ENCODE measurements at regions not wholly inside any gene's neighbourhood (a gene's known extent, or its start where the extent isn't known, plus 50 kb on each side); places are given as distances from the start of the nearest gene placed in this dataset.

GRCh38 chr3:166351461-166351860, 514.2 kb upstream of the BCHE start:
- intact Hi-C loops (cut with micrococcal nuclease; ENCODE audit: unreplicated experiment) (no loop called here), in situ Hi-C loops (cut with HindIII; ENCODE audit: extremely low pct_ligation_motif_present, low pct_unique_long_range_greater_than_20kb) (no loop called here)
- POLR2A ChIA-PET: no interaction called here
- Histone ChIP-seq H3K36me3 (replicated peaks in 1 of 2; ENCODE audit: control insufficient read depth in 1 of 2, insufficient read depth in 2 of 2, low read length in 2 of 2) (no peaks in the 10 kb centered on the region), H4K20me1 (ENCODE audit: insufficient read depth, low read length) (no peaks in the 10 kb centered on the region), H3K4me3 (replicated peaks in 1 of 3; ENCODE audit: insufficient read depth in 1 of 3, low read depth in 2 of 3, low read length in 3 of 3) (no peak overlapping the region), H3K79me2 (ENCODE audit: insufficient read depth, low read length) (no peaks in the 10 kb centered on the region), H3K9me3 (ENCODE audit: low read length) (peaks cover 62% of the 10 kb centered on the region), H3K4me2 (ENCODE audit: low read depth, low read length) (no peak overlapping the region), H3K4me1 (ENCODE audit: insufficient read depth, low read length) (no peaks in the 10 kb centered on the region), H2AFZ (ENCODE audit: low read length) (no peak overlapping the region), H3K27me3 (ENCODE audit: control insufficient read depth in 1 of 2, insufficient read depth in 2 of 2, low read length in 2 of 2) (no peaks in the 10 kb centered on the region), H3K27ac (ENCODE audit: extremely low read length, insufficient read depth, low read length) (no peak overlapping the region), H3K9ac (ENCODE audit: insufficient read depth, low read depth, low read length) (no peak overlapping the region)
- FAIRE-seq (no peak), DNase-seq (ENCODE audit: low spot score) (no peak), ATAC-seq (no peak)
- 0% methylated on average over 1 of the region's 1 CpG for WGBS (ENCODE audit: low lambda C conversion rate)
- BruUV-seq (replicated peaks): no TSS peak
- CTCF ChIA-PET (ENCODE audit: low intra/inter-chr PET ratio, low total read pairs): no interaction called here
- TF ChIP-seq ZBTB20 (CRISPR knock-in tag; IDR thresholded peaks at IDR 0.05; ENCODE audit: borderline replicate concordance, low read depth) (no peak), ELF4 (CRISPR knock-in tag; IDR thresholded peaks at IDR 0.05; ENCODE audit: borderline replicate concordance) (no peak), ZNF431 (CRISPR knock-in tag; IDR thresholded peaks at IDR 0.05; ENCODE audit: borderline replicate concordance, low read depth) (no peak), SALL1 (CRISPR knock-in tag; IDR thresholded peaks at IDR 0.05) (no peak), PLRG1 (conservative IDR thresholded peaks at IDR 0.05) (no peak), KDM1A (CRISPR knock-in tag; IDR thresholded peaks at IDR 0.05) (no peak), MIXL1 (CRISPR knock-in tag; IDR thresholded peaks at IDR 0.05) (no peak), ZNF607 (CRISPR knock-in tag; IDR thresholded peaks at IDR 0.05; ENCODE audit: borderline replicate concordance) (no peak), REPIN1 (CRISPR knock-in tag; IDR thresholded peaks at IDR 0.05; ENCODE audit: borderline replicate concordance, low read depth) (no peak), SMC3 (IDR thresholded peaks at IDR 0.05; ENCODE audit: low read length) (no peak), MTA3 (CRISPR knock-in tag; IDR thresholded peaks at IDR 0.05) (no peak), ZNF101 (CRISPR knock-in tag; IDR thresholded peaks at IDR 0.05; ENCODE audit: borderline replicate concordance, low read depth) (no peak)
- TF ChIP-seq, protein P1, sequence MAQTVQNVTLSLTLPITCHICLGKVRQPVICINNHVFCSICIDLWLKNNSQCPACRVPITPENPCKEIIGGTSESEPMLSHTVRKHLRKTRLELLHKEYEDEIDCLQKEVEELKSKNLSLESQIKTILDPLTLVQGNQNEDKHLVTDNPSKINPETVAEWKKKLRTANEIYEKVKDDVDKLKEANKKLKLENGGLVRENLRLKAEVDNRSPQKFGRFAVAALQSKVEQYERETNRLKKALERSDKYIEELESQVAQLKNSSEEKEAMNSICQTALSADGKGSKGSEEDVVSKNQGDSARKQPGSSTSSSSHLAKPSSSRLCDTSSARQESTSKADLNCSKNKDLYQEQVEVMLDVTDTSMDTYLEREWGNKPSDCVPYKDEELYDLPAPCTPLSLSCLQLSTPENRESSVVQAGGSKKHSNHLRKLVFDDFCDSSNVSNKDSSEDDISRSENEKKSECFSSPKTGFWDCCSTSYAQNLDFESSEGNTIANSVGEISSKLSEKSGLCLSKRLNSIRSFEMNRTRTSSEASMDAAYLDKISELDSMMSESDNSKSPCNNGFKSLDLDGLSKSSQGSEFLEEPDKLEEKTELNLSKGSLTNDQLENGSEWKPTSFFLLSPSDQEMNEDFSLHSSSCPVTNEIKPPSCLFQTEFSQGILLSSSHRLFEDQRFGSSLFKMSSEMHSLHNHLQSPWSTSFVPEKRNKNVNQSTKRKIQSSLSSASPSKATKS (CRISPR knock-in tag; IDR thresholded peaks at IDR 0.05): no peak
- TF ChIP-seq, protein P2, sequence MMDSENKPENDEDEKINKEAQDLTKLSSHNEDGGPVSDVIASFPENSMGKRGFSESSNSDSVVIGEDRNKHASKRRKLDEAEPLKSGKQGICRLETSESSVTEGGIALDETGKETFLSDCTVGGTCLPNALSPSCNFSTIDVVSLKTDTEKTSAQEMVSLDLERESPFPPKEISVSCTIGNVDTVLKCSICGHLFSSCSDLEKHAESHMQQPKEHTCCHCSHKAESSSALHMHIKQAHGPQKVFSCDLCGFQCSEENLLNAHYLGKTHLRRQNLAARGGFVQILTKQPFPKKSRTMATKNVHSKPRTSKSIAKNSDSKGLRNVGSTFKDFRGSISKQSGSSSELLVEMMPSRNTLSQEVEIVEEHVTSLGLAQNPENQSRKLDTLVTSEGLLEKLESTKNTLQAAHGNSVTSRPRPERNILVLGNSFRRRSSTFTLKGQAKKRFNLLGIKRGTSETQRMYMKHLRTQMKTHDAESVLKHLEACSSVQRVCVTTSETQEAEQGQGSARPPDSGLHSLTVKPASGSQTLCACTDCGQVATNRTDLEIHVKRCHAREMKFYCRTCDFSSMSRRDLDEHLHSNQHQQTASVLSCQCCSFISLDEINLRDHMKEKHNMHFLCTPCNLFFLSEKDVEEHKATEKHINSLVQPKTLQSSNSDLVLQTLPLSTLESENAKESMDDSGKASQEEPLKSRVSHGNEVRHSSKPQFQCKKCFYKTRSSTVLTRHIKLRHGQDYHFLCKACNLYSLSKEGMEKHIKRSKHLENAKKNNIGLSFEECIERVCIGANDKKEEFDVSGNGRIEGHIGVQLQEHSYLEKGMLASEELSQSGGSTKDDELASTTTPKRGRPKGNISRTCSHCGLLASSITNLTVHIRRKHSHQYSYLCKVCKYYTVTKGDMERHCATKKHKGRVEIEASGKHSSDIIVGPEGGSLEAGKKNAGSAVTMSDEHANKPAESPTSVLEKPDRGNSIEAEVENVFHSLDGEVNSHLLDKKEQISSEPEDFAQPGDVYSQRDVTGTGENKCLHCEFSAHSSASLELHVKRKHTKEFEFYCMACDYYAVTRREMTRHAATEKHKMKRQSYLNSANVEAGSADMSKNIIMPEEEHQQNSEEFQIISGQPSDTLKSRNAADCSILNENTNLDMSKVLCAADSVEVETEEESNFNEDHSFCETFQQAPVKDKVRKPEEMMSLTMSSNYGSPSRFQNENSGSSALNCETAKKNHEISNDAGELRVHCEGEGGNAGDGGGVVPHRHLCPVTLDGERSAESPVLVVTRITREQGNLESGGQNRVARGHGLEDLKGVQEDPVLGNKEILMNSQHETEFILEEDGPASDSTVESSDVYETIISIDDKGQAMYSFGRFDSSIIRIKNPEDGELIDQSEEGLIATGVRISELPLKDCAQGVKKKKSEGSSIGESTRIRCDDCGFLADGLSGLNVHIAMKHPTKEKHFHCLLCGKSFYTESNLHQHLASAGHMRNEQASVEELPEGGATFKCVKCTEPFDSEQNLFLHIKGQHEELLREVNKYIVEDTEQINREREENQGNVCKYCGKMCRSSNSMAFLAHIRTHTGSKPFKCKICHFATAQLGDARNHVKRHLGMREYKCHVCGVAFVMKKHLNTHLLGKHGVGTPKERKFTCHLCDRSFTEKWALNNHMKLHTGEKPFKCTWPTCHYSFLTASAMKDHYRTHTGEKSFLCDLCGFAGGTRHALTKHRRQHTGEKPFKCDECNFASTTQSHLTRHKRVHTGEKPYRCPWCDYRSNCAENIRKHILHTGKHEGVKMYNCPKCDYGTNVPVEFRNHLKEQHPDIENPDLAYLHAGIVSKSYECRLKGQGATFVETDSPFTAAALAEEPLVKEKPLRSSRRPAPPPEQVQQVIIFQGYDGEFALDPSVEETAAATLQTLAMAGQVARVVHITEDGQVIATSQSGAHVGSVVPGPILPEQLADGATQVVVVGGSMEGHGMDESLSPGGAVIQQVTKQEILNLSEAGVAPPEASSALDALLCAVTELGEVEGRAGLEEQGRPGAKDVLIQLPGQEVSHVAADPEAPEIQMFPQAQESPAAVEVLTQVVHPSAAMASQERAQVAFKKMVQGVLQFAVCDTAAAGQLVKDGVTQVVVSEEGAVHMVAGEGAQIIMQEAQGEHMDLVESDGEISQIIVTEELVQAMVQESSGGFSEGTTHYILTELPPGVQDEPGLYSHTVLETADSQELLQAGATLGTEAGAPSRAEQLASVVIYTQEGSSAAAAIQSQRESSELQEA (CRISPR knock-in tag; IDR thresholded peaks at IDR 0.05; ENCODE audit: not compliant biosample characterization): no peak
- TF ChIP-seq, protein P3, sequence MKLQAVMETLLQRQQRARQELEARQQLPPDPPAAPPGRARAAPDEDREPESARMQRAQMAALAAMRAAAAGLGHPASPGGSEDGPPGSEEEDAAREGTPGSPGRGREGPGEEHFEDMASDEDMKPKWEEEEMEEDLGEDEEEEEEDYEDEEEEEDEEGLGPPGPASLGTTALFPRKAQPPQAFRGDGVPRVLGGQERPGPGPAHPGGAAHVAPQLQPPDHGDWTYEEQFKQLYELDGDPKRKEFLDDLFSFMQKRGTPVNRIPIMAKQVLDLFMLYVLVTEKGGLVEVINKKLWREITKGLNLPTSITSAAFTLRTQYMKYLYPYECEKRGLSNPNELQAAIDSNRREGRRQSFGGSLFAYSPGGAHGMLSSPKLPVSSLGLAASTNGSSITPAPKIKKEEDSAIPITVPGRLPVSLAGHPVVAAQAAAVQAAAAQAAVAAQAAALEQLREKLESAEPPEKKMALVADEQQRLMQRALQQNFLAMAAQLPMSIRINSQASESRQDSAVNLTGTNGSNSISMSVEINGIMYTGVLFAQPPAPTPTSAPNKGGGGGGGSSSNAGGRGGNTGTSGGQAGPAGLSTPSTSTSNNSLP (IDR thresholded peaks at IDR 0.05; ENCODE audit: low read depth, low read length): no peak

All from HepG2 (cell line).